ENCODE measurements at regions not wholly inside any gene's neighbourhood (a gene's known extent, or its start where the extent isn't known, plus 50 kb on each side); places are given as distances from the start of the nearest gene placed in this dataset.

- no peak for DNase-seq (ENCODE audit: low read depth, low spot score)
- no peak overlapping the region for H3K27ac ChIP-seq
Observed at GRCh38 chrX:118167361-118167760, 50.8 kb upstream of the KLHL13 start.

- DNase-seq (ENCODE audit: low read depth, low spot score): no peak
- no peak overlapping the region for H3K27ac ChIP-seq
Observed at GRCh38 chrX:118171356-118171755, 54.7 kb upstream of the KLHL13 start.

GRCh38 chrX:118174516-118175098 lies 58.0 kb upstream of the KLHL13 start:
- DNase-seq (ENCODE audit: low read depth, low spot score): no peak
- H3K27ac ChIP-seq: no peak overlapping the region

GRCh38 chrX:118177708-118178107 lies 61.1 kb upstream of the KLHL13 start:
- no peak for DNase-seq (ENCODE audit: low read depth, low spot score)
- no peak overlapping the region for H3K27ac ChIP-seq

GRCh38 chrX:118178450-118178849 lies 61.8 kb upstream of the KLHL13 start:
- no peak for DNase-seq (ENCODE audit: low read depth, low spot score)
- no peak overlapping the region for H3K27ac ChIP-seq

GRCh38 chrX:118179161-118179560 lies 62.6 kb upstream of the KLHL13 start:
- H3K27ac ChIP-seq: no peak overlapping the region
- no peak for DNase-seq (ENCODE audit: low read depth, low spot score)

- no peak overlapping the region for H3K27ac ChIP-seq
- no peak for DNase-seq (ENCODE audit: low read depth, low spot score)
Observed at GRCh38 chrX:118179718-118180117, 63.1 kb upstream of the KLHL13 start.

GRCh38 chrX:118181030-118181429 lies 64.4 kb upstream of the KLHL13 start:
- H3K27ac ChIP-seq: no peak overlapping the region

GRCh38 chrX:118182025-118182424 lies 65.4 kb upstream of the KLHL13 start:
- DNase-seq (ENCODE audit: low read depth, low spot score): no peak
- no peak overlapping the region for H3K27ac ChIP-seq

More at GRCh38 chrX:118181030-118181429, 64.4 kb upstream of the KLHL13 start:
- DNase-seq (ENCODE audit: low read depth, low spot score): no peak

- no peak for DNase-seq (ENCODE audit: low read depth, low spot score)
- no peak overlapping the region for H3K27ac ChIP-seq
Observed at GRCh38 chrX:118182681-118183080, 66.1 kb upstream of the KLHL13 start.

GRCh38 chrX:118183606-118184005 lies 67.0 kb upstream of the KLHL13 start:
- DNase-seq (ENCODE audit: low read depth, low spot score): no peak
- no peak overlapping the region for H3K27ac ChIP-seq

- H3K27ac ChIP-seq: no peak overlapping the region
- no peak for DNase-seq (ENCODE audit: low read depth, low spot score)
Observed at GRCh38 chrX:118187100-118187499, 70.5 kb upstream of the KLHL13 start.

GRCh38 chrX:118189000-118189399 lies 72.4 kb upstream of the KLHL13 start:
- no peak for DNase-seq (ENCODE audit: low read depth, low spot score)
- no peak overlapping the region for H3K27ac ChIP-seq

- no peak overlapping the region for H3K27ac ChIP-seq
- no peak for DNase-seq (ENCODE audit: low read depth, low spot score)
Observed at GRCh38 chrX:118189628-118190027, 73.0 kb upstream of the KLHL13 start.

GRCh38 chrX:118197730-118198129 lies 81.1 kb upstream of the KLHL13 start:
- H3K27ac ChIP-seq: no peak overlapping the region
- no peak for DNase-seq (ENCODE audit: low read depth, low spot score)

- DNase-seq (ENCODE audit: low read depth, low spot score): no peak
- no peak overlapping the region for H3K27ac ChIP-seq
Observed at GRCh38 chrX:118198577-118198976, 82.0 kb upstream of the KLHL13 start.

- H3K27ac ChIP-seq: no peak overlapping the region
- no peak for DNase-seq (ENCODE audit: low read depth, low spot score)
Observed at GRCh38 chrX:118199997-118200396, 83.4 kb upstream of the KLHL13 start.

- DNase-seq (ENCODE audit: low read depth, low spot score): no peak
- no peak overlapping the region for H3K27ac ChIP-seq
Observed at GRCh38 chrX:118205421-118206395, 89.1 kb upstream of the KLHL13 start.

- no peak overlapping the region for H3K27ac ChIP-seq
- DNase-seq (ENCODE audit: low read depth, low spot score): no peak
Observed at GRCh38 chrX:118207831-118208453, 91.3 kb upstream of the KLHL13 start.

GRCh38 chrX:118208481-118208880 lies 91.9 kb upstream of the KLHL13 start:
- DNase-seq (ENCODE audit: low read depth, low spot score): no peak
- H3K27ac ChIP-seq: no peak overlapping the region
